Muscle layer of duodenum (tissue), 2 donors: ENCODE measurements at regions not wholly inside any gene's neighbourhood (a gene's known extent, or its start where the extent isn't known, plus 50 kb on each side); places are given as distances from the start of the nearest gene placed in this dataset.
"Not testable (repeated sequence)": the region's sequence is repeated elsewhere in the genome, so short reads cannot be mapped to it uniquely, and the experiment has no call there.

ENCODE experiments used
- H3K27ac ChIP-seq: one replicate; pipeline ENCODE4 v1.7.0; 2013; ENCODE audit warnings: mild to moderate bottlenecking, low read length
- H3K27me3 ChIP-seq: one replicate; pipeline ENCODE4 v1.7.0; 2013; ENCODE audit warnings: low read depth, mild to moderate bottlenecking, control low read depth, low read length
- H3K36me3 ChIP-seq, 2 donors: one replicate each; pipeline ENCODE4 v1.7.0; 2013; ENCODE audit warnings: low read length in 2 of 2, control low read depth in 1 of 2, mild to moderate bottlenecking in 1 of 2; ENCODE audit not compliant: insufficient read depth in 2 of 2, control insufficient read depth in 1 of 2
- H3K4me1 ChIP-seq, 2 donors: one replicate each; pipeline ENCODE4 v1.7.0; 2013; ENCODE audit warnings: low read length in 2 of 2, mild to moderate bottlenecking in 2 of 2, control low read depth in 1 of 2, moderate library complexity in 1 of 2; ENCODE audit not compliant: insufficient read depth in 2 of 2, control insufficient read depth in 1 of 2
- H3K4me3 ChIP-seq, 2 donors: one replicate each; pipeline ENCODE4 v1.7.0; 2013; ENCODE audit warnings: low read length in 2 of 2, low read depth in 1 of 2, mild to moderate bottlenecking in 1 of 2
- H3K9me3 ChIP-seq, 2 donors: one replicate each; pipeline ENCODE4 v1.7.0; 2013; ENCODE audit warnings: low read length in 2 of 2, control low read depth in 1 of 2, mild to moderate bottlenecking in 1 of 2; ENCODE audit not compliant: control insufficient read depth in 1 of 2
- donor health status: healthy.

DNA sequence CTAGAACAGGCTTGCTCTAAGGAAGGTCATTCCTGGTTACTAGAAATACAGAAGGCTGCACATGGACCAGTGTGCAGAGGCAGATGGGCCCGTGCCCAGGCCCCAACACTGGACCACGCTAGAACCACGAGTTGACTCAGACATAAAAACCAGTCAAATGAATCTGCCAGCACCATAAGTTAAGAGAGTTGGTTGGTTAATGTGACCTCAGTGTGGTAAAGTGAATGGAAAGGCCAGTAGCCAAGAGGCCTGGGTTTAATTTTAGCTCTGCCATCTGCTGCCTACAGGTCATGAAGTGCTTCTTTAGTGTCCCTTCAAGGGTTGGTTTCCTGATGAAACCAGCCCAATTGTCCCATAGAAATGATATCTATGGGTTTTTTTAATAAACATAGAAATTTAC lies 329.6 kb upstream of the NRP1 start:
- Histone ChIP-seq H3K4me1 (no peaks in the 10 kb centered on the region), H3K4me3 (no peak overlapping the region), H3K36me3 (no peaks in the 10 kb centered on the region), H3K9me3 (no peaks in the 10 kb centered on the region), H3K27me3 (no peaks in the 10 kb centered on the region), H3K27ac (no peak overlapping the region)

DNA sequence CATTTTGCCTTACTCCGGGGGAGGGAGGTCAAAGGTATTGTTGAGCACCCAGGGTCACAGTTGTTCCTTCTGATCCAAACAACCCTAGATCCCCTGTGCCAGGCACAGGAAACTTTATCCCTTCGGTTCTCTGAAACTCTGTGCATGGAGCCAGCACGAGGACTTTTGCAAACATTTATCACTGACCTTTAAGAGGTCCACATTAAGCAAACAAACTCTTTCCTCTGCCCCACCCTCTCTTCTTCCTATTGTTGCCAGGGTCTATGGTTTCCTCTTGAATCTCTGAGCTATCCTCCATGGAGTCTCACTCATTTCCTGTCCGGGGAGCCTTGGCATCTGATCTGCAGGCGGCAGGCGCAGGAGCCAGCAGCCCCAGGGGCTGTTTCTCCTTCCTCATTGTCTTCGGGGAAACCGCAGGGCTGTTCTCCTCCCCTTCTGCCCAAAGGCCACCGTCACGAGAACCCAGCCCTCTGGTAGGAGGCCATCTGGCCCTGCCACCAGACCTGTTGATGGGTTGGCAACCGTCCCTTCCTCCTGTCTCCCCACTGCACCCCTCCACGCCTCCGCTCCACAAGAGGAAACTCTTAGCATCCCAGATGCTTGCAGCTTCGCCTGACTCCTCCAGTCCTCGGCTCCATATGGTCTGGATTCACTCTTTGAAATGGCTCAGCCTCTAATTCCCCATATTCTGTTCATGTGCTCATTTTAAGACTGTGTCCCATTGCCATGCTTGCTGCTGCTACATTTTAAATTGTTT lies 327.3 kb upstream of the NRP1 start:
- Histone ChIP-seq H3K36me3 (no peaks in the 10 kb centered on the region), H3K27me3 (no peaks in the 10 kb centered on the region), H3K4me3 (no peak overlapping the region), H3K4me1 (no peaks in the 10 kb centered on the region), H3K9me3 (no peaks in the 10 kb centered on the region), H3K27ac (no peak overlapping the region)

DNA sequence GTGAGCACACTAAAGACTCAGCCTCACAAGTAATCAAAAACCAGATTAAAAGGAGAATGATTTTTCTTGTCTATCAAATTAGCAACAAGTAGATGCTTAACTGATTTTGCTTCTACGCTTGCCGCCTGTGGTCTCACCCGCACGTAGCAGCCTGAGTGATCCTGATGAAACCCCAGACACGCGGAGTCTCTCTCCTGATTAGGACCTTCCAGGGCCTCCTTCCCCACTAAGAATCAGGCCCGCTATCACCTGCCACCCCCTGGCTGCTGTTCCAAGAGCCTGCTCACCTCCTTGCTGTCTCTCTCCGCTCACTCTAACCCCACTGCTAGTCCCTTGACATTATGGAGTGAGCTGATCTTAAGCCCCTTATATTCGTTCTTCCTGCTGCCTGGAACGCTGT lies 325.9 kb upstream of the NRP1 start:
- Histone ChIP-seq H3K9me3 (no peaks in the 10 kb centered on the region), H3K27ac (no peak overlapping the region), H3K27me3 (no peaks in the 10 kb centered on the region), H3K4me3 (no peak overlapping the region), H3K36me3 (no peaks in the 10 kb centered on the region), H3K4me1 (no peaks in the 10 kb centered on the region)

DNA sequence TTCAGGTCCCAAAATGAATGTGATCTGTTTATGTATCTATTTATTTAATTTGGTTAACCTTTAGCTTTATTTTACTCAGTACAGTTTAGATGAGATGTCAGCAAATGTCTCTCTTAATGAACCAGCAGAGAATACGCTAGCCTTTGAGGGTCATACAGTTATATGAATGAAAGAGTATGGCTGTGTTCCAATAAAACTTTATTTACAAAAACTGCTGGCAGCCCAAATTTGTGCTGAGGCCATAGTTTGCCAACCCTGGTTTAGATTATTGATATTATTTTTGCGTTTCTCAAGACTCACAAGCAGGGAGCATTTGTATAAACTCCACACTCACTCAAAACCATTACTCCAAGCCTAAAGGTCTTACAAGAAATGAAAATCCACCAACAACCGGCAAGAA lies 323.4 kb upstream of the NRP1 start:
- no peaks in the 10 kb centered on the region for H3K36me3 ChIP-seq
- no peaks in the 10 kb centered on the region for H3K9me3 ChIP-seq
- no peaks in the 10 kb centered on the region for H3K27me3 ChIP-seq
- no peak overlapping the region for H3K4me3 ChIP-seq
- no peak overlapping the region for H3K27ac ChIP-seq
- H3K4me1 ChIP-seq, result no peaks in the 10 kb centered on the region

DNA sequence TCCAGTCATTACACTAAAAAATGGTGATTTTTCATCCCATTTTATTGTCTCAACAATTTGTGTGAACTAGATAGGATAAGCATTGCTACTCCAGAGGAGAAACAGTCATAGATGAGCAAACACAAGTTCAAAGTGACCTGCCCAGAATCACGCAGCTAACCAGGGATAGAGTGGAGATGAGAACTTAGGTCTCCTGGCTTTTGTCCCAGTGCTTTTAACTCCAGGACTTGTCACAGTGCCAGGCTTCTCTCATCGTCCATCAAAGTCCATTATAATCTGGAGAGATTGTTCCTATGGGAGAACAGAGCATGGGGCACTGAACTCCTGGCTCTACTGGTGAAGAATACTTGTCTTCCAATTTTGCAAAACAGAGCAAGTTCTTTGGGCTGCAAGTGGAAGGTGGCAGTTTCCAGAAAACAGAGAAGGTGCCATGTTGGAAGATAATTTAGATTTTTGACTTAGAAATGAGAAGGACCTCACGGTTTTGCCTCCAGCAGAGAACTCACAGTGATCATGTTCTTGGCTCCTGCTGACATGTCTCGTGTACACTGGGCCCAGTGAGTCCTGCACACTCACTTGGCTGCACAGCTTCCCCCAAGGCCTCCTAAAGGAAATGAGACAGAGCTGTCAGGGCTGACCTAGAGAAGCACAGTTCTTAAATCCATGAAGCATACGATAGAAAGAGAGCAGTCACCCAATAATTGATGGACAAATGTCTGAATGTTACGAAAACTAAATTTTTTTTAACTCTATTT lies 322.9 kb upstream of the NRP1 start:
- H3K36me3 ChIP-seq, result no peaks in the 10 kb centered on the region
- H3K4me1 ChIP-seq, result no peaks in the 10 kb centered on the region
- no peak overlapping the region for H3K27ac ChIP-seq
- H3K27me3 ChIP-seq, result no peaks in the 10 kb centered on the region
- H3K9me3 ChIP-seq, result peaks cover 0 to 3% of the 10 kb centered on the region in 2 donors
- no peak overlapping the region for H3K4me3 ChIP-seq

- Histone ChIP-seq H3K4me1 (no peaks in the 10 kb centered on the region), H3K4me3 (no peak overlapping the region), H3K9me3 (peaks cover 0 to 3% of the 10 kb centered on the region in 2 donors), H3K27ac (no peak overlapping the region), H3K27me3 (no peaks in the 10 kb centered on the region), H3K36me3 (no peaks in the 10 kb centered on the region)
Measured at GRCh38 chr10:33655921-33656320, 321.5 kb upstream of the NRP1 start.

DNA sequence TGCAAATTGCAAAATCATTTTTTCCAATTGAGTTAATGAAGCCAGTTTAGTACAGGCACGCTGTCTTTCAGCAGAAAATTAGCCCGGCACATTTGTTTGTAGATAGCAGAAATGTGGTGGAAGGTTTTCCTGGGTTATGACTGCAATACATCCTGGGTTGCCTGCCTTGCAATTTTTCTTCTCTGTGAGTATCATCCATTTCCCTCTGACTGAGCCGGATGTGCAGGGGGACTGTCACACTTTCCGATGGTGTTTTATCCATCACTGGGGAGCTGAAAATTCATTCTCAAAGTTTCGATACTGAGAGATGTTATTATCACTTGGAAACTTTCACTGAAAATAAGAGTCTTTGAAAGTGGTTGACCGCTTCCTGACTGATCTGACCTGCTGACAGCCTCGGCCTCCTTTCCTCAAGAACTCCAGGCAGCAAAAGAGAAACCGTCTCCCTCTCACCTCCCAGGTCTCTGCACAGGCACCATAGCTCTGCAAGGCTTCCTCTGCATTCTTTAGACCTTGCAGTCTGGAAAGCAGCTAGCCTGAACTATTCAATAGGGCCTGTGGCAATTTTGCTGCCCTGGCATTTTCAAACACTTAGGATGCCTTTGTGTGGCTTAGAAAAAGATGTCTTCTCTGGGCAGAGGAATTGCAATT lies 320.8 kb upstream of the NRP1 start:
- Histone ChIP-seq H3K9me3 (peaks cover 0 to 3% of the 10 kb centered on the region in 2 donors), H3K36me3 (no peaks in the 10 kb centered on the region), H3K27ac (no peak overlapping the region), H3K4me1 (no peaks in the 10 kb centered on the region), H3K27me3 (no peaks in the 10 kb centered on the region), H3K4me3 (no peak overlapping the region)

DNA sequence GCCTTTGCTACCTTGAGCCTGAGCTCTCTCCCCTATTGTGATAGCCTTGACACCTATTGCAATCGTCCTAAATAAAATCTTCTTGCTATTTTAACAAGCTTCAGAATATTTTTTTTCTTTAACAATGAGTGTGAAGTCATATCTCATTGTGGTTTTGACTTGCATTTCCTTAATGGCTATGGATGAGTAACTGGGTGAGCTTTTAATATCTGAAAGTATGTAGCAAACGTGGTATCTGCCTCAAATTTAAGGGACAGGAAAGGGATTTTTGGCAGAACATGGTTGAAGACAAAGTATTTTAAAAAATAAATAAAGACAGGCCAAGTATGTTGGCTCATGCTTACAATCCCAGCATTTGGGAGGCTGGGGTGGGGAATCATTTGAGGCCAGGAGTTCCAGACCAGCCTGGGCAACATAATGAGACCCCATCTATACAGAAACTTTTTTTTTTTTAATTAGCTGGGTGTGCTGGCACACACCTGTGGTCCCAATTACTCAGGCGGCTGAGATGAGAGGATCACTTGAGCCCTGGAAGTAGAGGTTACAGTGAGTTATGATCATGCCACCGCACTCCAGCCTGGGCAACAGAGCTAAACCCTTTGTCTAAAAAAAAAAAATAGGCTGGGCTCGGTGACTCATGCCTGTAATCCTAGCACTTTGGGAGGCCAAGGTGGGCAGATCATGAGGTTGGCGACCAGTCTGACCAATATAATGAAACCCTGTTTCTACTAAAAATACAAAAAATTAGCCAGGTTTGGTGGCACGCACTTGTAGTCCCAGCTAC lies 319.3 kb upstream of the NRP1 start:
- Histone ChIP-seq H3K4me1 (no peaks in the 10 kb centered on the region), H3K27ac (no peak overlapping the region), H3K27me3 (no peaks in the 10 kb centered on the region), H3K9me3 (peaks cover 0 to 4% of the 10 kb centered on the region in 2 donors), H3K36me3 (no peaks in the 10 kb centered on the region), H3K4me3 (no peak overlapping the region)

DNA sequence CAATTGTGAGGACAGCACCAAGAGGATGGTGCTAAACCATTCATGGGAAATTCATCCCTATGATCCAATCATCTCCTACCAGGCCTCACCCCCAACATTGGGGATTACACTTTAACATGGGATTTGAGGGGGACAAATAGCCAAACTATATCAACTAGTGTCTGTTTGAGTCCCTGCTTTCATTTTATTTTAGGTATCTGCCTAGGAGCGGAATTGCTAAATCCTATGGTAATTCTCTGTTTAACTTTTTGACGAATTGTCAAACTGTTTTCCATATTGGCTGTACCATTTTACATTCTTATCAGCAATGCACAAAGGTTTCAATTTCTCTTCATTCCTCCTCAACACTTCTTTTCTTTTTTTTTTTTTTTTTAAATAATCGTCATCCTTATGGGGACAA lies 318.4 kb upstream of the NRP1 start:
- Histone ChIP-seq H3K4me3 (no peak overlapping the region), H3K9me3 (peaks cover 0 to 8% of the 10 kb centered on the region in 2 donors), H3K27me3 (no peaks in the 10 kb centered on the region), H3K36me3 (no peaks in the 10 kb centered on the region), H3K4me1 (no peaks in the 10 kb centered on the region), H3K27ac (no peak overlapping the region)

- not testable (repeated sequence) for H3K27me3 ChIP-seq, H3K27ac ChIP-seq, H3K36me3 ChIP-seq, H3K4me1 ChIP-seq, H3K4me3 ChIP-seq, H3K9me3 ChIP-seq
Measured at GRCh38 chr10:33650131-33650530, 315.7 kb upstream of the NRP1 start.

GRCh38 chr10:33643042-33643441 lies 308.6 kb upstream of the NRP1 start:
- Histone ChIP-seq H3K27me3 (no peaks in the 10 kb centered on the region), H3K4me3 (no peak overlapping the region), H3K36me3 (no peaks in the 10 kb centered on the region), H3K4me1 (no peaks in the 10 kb centered on the region), H3K27ac (no peak overlapping the region), H3K9me3 (no peaks in the 10 kb centered on the region)
